H4 (cell line): ENCODE measurements at regions not wholly inside any gene's neighbourhood (a gene's known extent, or its start where the extent isn't known, plus 50 kb on each side); places are given as distances from the start of the nearest gene placed in this dataset.
A peak's percentile ranks its signal among the peaks of the same experiment; 100 is the strongest.

Experiments used
- DNase-seq: peaks from one replicate; pipeline ENCODE4 v3.0.0-alpha.2; 2015; ENCODE audit warnings: low spot score

- peak; percentile 51 for DNase-seq
Measured at GRCh38 chr14:32004300-32004699, 72.8 kb upstream of the ARHGAP5 start.

- DNase-seq, result no peak
Measured at GRCh38 chr14:32005628-32006027, 71.5 kb upstream of the ARHGAP5 start.

GRCh38 chr14:32006263-32007110 lies 70.6 kb upstream of the ARHGAP5 start:
- no peak for DNase-seq

GRCh38 chr14:32007755-32008362 lies 69.2 kb upstream of the ARHGAP5 start:
- no peak for DNase-seq

DNA sequence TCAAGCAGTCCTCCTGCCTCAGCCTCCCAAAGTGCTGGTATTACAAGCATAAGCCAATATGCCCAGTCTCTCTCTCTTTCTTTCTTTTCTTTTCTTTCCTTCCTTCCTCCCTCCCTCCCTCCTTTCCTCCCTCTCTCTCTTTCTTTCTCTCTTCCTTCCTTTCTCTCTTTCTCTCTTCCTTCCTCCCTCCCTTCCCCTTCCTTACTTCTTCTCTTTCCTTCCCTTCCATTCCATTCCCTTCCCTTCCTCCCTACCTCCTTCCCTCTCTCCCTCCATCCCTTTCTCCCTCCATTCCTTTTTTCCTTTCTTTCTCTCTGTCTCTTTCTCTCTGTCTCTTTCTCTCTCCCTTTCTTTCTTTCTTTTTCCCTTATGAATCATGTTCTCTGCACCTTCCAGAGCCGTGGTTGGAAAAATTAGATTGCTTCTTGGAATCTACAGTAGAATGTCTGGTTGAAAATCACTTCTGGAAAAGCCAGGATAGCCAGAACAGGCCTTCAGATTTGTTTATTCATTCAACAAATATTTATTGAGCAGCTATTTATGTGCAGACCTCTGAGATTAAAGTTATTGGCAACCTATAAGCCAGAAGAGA lies 68.4 kb upstream of the ARHGAP5 start:
- no peak for DNase-seq

GRCh38 chr14:32009221-32009975 lies 67.7 kb upstream of the ARHGAP5 start:
- no peak for DNase-seq

DNA sequence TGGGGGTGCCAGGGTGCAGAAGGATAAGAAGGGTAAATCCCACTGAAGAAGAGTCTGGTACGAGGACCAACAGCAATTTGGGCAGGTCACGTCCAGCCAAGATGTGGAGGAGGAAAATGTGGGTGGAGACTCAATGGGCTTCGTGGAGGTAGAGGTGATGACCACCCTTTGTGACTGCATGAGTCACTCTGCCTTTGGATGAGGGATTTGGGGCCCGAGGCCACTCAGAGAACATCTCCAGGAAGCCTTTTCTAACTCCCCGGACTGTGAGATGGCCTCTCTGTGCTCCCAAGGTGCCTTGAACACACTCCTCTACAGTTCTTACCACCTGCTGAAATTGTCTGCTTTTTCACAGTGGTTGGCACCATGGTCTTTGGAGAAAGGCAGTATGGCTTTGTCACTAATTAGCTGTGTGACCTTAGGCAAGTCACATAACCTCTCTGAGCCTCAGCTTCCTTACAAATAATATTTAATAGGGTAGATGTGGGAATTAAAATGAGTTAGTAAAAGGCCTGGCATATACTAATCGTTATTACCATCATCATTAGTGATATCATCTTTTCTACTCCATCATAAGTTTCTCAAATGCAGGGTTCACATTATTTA lies 67.0 kb upstream of the ARHGAP5 start:
- no peak for DNase-seq

- DNase-seq, result no peak
Measured at GRCh38 chr14:32010604-32011125, 66.4 kb upstream of the ARHGAP5 start.

- no peak for DNase-seq
Measured at GRCh38 chr14:32011225-32011624, 65.9 kb upstream of the ARHGAP5 start.

DNA sequence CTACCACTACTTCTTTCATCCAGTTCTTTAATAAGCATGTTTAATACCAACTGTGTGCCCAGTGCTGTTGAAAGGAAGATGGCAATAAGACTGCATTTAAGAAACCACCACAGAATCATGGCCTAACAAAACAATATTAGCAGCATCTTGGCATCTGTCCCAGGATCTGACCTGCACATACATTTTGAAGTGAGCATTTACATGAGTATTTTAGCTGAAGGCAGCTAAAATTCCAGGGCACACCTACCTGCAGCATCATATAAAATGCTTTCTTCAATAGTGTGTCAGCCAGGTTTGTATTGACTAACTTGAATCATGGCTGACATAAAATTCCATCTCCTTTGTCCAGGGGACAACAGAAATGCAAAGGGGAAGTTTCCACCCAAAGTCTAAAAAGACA lies 65.0 kb upstream of the ARHGAP5 start:
- no peak for DNase-seq

GRCh38 chr14:32012571-32012970 lies 64.5 kb upstream of the ARHGAP5 start:
- DNase-seq, result no peak

GRCh38 chr14:32013083-32013482 lies 64.0 kb upstream of the ARHGAP5 start:
- DNase-seq, result no peak

DNA sequence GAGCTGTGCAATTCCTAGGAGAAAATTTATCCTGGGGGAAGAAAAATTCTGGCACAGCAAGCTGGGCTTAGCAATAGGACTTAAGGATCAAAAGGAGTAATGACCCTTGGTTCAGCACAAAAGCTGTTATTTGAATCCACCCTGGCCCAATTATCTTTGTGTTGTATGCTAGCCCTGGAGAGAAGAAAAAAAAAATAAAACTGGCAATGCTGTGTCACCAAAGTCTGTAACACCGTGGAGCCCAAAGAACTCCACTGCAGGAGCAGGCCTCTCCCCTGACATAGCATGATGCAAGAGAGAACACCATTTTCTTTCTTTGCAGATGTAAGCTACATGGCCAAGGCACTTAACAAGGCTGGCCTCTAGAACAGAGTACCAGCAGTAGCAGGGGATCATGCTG lies 63.0 kb upstream of the ARHGAP5 start:
- no peak for DNase-seq

DNA sequence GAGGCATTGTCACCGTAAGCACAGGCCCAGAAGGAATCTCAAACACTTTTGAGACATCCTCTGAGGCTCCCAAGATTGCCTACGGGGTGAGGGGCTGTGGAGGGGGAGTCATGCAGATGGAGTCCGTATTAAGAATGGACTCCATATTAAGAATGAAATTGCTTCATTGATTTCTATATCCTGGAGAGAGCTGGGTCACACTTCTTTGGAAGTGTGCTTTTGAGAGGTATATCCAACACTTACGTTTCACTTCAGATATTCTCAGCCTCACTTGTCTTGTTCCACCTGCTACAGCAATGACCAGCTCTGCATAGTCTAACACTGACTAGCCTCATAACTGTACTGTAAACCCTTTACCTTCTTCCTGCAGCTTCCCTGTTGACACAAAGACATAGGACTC lies 62.6 kb upstream of the ARHGAP5 start:
- no peak for DNase-seq

GRCh38 chr14:32015166-32015565 lies 61.9 kb upstream of the ARHGAP5 start:
- no peak for DNase-seq

DNA sequence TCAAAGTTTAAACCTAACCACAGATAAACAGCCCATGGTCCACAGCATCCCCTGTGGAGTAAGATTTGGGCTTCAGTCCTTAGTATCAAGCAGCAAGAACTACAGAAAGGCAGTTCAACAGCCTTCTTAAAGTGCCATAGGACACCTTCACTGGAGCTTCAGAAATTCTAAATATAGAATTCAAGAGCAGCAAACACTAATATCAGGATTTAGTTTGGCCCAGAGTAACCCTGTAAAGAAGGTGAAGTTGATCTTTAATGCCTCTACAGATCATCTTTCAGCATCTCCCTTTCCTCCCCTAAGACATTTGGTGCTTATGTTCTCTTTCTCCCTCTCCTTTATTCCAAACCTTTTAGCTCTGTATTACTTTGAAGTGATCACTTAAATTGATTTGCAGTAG lies 59.5 kb upstream of the ARHGAP5 start:
- DNase-seq, result no peak

DNA sequence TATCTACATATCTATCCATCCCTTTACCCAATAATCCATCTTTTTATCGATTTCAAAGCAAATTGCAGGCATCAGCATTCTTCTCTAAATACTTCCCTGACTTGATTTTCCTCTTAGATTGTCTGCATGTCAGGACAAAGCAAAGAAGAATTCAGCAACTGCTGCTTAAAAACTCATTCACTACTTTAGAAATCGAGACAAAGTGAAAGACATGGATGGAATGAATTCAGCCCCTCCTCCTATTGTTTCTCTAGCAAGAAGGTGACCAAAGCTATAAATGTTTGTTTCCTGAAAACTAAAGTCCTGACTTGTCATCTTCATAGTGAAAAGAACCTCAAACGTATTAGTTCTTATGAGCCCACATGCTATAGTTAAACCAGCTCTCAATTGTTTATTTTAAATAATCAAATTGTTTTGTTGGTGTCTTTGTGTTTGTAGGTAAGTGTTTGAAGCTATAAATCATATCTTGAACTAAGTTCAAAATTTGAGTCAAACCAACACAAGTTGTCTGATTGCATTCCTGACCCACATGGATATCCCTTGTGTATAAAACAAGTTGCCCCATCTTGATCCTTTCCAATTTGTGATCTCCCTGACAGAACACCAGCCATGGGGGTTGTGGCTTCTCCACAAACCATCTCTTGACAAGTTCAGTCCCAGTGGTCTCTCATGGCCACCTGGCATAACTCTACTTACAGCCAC lies 58.6 kb upstream of the ARHGAP5 start:
- DNase-seq, result no peak

DNA sequence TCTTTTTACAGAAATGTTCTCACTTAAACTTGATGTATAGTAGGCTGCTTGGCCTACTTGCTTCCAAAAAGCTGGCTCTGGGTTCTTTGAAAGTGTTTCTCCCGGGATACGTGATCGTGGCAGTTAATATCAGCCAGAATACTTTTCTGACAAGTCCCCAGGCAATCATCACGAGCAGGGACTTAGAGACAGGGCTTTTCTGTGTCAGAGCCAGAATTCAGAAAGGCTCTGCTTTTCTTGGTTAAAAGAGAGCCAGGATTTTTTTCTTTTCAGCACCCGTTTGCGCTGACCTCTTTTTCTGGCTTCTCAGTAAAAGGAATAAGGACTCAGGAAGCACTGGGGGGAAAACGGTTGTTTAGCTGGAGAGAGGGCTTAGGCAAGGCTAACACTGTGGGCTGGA lies 57.8 kb upstream of the ARHGAP5 start:
- DNase-seq, result no peak

DNA sequence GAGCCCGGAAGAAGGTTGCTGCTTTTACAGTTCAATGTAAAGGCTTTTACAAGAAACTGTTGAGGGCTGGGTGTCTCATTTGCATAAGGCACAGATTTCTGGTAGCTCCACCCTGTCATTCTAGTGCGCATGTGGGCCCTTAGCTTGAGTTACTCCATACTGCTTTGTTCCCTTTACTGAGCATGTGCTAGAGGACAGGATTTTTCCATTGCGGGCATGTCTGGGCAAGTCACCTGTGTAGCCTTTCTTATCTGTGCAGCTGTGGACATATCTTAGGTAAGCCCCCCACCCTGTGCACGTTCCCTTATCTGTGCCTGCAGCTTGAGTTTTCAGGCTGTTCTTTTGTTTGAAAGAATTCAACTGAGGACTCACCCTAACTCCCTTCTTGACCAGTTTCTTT lies 56.2 kb upstream of the ARHGAP5 start:
- no peak for DNase-seq

DNA sequence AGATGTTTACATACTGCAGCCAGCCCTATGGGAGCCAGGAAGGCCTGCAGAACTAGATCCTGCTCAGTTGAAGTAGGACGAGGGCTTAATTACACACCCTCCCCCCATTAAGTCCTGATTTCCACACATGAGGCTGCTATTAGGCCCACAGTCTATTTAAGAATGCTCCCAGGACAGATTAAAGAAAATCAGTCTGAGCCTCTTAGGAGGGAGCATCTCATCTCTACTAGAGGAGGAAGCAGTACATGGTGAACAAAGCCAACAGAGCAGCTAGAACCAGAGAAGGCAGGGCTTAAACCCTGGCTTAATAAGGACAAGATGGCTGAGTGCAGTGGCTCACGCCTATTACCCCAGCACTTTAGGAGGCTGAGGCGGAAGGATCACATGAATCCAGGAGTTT lies 55.8 kb upstream of the ARHGAP5 start:
- no peak for DNase-seq

- DNase-seq, result no peak
Measured at GRCh38 chr14:32022525-32022924, 54.6 kb upstream of the ARHGAP5 start.
